ENCODE measurements at regions not wholly inside any gene's neighbourhood (a gene's known extent, or its start where the extent isn't known, plus 50 kb on each side); places are given as distances from the start of the nearest gene placed in this dataset.
"Not testable (repeated sequence)": the region's sequence is repeated elsewhere in the genome, so short reads cannot be mapped to it uniquely, and the experiment has no call there.

DNA sequence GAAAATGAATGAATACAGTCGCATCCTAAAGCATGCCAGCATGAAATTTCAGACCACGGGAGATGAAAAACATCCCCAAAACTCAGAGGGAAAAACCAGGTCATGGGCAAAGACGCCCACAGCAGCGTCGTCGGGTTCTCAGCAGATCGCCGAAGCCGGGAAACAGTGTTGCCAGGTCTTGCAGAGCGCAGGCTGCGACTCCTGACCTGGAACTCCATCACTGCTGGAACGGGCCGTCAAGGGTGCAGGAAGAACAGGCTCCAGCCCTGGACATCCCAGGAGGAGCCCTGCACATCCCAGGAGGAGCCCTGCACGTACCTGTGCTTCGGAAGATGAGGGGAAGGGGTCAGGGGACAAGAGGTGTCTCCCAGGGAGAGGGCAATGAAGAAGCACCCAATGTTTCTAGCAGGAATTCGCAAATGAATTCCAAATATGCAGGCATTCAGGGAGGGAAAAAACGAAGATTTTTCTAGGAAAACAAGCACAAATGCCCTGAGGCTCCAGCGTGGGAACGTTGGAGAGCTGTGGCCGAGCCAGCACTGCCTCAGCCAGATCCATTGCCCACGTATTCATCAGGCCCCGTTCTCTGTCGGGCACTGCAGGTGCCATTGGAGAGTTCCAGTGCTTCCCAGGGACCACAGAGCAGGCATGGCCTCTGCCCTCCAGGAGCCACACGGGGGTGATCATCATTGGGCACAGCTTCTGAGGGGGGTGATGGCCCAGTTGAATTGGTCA, 1110.4 kb downstream of the BRD1 start:
- no peak for DNase-seq

DNA sequence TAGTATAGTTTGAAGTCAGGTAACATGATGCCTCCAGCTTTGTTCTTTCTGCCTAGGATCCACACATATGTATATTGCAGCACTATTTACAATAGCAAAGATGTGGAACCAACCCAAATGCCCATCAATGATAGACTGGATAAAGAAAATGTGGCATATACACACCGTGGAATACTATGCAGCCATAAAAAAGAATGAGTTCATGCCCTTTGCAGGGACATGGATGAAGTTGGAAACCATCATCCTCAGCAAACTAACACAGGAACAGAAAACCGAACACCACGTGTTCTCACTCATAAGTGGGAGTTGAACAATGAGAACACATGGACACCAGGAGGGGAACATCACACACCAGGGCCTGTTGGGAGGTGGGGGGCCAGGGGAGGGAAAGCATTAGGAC, 1111.5 kb downstream of the BRD1 start:
- DNase-seq = not testable (repeated sequence)

DNA sequence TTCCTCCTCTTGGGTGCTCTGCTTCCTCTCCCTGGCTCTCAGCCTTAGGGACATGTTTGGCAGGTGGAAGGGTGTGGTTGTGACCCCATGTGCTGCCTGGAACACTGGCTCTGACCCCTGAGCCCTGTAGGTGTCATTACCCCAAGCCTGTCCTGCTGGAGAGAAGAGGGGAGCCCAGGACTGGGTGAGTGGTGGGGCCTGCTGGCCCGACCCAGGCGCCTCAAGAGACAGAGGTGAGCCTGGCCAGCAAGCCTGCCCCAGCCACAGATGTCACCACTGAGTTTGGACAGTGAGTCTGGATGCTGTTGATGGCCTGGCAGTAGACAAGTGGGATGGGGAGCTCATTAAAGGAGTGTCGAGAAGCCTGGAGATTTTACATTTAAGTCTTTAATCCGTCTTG, 1112.2 kb downstream of the BRD1 start:
- DNase-seq = no peak

DNA sequence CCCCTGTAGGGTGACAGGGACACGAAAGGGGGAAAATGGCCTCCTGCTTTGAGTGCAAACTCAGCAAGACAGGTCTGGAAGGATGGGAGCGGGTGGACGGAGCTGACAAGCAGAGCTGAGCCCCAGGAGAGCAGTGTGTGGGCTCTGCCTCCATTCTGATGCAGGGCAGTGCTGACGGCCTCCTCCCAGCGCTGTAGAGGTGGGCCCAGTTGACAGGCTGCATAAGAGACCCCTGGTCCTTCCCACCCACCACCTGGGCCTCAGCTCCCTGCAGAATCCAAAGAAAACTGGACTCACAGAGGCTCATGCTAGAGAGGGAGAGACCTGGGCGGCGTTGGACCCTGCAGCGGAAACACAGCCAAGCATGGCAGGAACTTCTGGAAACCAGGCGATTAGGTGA, 1113.4 kb downstream of the BRD1 start:
- no peak for DNase-seq

DNA sequence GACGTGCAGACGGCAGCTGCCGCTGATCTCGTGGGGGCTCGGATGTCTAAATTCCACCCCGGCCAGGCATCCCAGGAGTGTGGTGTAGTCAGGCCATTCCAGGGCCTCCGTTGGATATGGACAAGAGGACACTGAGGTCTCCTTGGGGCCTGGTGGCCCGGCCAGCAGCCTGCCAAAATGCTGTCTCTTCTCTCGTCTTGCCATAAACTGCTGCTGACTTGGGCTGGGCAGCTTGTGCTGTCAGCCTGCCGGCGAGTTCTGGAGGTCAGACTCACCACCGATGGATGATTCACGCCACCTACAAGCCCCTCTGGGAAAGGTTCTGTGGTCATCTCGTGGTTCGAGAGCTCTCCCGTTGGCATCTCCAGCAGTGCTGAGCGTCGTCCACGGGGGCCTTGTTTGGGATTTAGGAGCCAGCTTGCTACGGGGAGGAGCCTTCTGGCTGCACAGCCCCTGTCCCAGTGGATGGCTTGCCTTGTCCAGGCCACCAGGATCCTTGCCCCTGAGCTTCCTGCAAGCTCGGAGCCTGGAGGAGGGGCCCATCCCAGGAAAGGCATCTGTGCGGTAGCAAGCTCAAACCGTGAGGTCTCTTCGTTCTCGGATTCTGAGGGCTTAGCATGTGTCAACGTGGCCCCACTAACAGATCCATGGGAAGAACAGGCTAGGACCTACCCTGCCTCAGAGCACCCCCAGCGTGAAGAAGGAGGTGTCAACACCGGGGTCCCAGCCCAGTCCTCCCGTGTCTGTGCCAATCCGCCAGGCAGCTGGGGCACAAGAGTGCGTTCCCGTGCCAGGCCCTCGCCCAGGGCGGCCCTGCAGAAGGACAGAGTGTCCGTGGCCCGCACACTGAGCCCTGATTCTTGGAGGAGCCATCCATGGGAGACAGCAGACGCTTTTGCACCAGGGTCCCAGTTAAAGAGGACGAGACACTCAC, 1114.1 kb downstream of the BRD1 start:
- no peak for DNase-seq

DNA sequence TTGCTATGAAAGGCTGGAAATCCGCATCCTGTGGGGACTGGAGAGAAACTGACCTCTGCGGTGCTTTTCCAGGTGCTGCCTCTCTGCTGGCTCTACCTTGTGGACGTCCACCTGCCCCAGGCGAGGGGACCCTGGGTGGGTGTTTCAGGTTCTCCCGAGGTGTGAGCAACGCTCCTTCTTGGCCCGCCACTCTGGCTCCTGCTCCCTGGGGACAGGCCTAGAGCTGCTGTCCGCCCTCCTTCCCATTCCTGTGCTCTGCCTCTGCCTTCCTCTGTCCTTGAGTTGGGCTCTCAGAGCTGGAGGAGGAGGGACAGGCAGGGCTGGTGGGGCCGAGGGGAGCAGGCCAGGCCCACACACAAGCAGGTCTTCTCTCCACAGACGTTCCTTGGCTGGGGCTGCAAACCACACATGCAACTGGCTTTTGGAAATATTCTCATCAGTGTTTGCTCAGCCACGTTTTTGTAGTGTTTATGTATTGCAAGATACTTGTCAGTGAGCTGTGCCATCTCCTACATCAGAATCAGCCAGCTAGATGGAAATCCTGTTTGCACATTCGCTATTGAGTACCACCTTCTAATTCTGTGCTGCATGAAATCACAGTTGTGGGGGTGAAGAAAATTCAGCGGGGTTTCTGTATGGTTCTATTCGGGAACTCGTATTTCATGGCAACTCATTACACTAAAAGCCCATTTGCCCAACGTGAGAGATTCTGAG, 1115.0 kb downstream of the BRD1 start:
- DNase-seq = no peak

DNA sequence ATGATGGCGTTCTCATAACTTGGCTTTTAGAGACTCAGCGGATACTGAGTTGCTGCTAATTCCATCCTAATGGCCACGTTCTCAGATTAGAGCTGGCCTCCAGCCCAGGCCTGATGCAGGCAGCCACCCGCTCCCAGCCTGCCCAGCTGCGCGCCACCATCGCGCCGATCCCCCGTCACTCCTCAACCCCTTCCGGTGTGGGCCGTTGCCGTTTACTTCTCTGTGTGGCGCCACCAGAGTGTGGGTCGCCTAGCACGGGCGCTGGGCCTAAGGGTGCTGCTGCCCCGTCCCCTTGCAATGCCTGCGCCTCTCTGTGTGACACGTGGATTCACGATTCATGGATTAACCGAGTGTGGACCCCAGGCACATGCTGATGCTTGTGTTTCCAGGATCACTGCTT, 1116.0 kb downstream of the BRD1 start:
- no peak for DNase-seq

DNA sequence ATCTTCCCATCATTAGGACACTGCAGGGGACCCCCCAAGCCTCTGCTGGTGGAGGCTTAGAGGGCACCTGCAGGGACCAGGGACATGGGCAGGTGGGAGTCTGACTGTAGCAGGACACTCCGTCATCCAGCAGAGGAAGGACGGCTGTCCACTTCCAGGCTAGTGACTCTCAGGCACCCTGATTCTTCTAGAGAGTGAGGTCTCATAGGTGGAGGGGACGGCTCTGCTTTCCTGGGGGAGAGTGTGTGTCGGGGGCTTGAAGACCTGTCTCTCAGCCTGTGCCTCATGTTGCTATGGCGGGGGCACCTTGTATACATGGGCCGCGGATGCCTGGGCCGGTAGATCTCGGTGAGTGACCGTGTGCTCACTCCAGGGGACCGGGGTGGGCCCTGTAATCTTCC, 1116.6 kb downstream of the BRD1 start:
- no peak for DNase-seq

DNA sequence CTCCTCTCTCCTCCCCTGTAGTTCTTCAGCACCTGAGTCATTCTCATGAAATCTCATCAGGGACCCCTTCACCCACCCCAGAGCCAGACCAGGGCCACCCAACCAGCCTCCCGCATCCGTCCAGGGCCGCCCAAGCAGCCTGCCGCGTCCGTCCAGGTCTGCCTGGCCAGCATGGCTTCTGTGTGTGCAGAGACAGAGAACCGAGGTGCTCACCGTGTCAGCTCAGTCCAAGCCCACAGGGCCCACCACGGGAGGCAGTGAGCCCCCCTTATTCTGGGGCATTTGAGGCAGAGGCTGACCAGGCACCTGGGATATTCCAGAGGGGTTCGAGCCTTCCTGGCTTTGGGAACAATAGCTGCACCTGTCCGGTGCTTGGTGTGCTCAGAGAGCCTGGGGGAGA, 1117.3 kb downstream of the BRD1 start:
- no peak for DNase-seq

DNA sequence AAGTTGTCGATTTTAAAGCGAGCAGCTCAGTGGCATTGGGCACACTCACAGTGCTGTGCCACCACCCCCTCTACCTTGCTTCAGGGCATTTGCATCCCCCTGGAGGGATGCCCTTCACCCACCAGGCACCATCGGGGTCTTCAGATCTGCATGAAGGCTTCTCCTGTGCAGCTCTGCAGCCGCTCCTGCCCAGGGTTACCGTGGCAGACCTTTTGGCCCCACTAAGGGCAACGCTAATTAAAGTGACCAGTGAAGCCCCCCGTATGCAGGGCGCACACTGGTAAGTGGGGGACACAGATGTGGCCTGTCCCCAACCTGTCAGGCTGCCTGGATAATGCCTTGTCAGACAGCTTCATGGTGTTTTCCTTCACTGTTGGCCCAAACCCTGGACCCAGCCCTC, 1117.7 kb downstream of the BRD1 start:
- DNase-seq = no peak

DNA sequence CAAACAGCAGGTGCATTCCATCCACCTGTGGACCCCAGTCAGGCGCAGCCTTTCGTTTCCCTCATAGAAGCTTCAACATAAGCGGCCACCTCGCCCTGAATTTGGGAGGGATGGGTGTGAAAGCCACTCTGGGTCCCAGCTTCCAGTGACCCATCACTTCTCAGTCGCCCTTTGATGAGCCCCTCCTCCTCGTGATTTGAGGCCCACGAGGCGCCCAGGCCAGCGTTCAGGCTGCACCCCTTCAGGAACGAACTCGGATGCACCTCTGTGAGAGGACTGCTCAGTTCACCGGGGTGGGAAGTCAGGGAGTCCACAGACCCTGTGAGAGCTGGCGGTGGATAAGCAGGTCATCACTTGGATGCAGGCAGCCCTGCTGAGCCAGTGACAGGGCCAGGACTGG, 1118.2 kb downstream of the BRD1 start:
- DNase-seq = no peak

DNA sequence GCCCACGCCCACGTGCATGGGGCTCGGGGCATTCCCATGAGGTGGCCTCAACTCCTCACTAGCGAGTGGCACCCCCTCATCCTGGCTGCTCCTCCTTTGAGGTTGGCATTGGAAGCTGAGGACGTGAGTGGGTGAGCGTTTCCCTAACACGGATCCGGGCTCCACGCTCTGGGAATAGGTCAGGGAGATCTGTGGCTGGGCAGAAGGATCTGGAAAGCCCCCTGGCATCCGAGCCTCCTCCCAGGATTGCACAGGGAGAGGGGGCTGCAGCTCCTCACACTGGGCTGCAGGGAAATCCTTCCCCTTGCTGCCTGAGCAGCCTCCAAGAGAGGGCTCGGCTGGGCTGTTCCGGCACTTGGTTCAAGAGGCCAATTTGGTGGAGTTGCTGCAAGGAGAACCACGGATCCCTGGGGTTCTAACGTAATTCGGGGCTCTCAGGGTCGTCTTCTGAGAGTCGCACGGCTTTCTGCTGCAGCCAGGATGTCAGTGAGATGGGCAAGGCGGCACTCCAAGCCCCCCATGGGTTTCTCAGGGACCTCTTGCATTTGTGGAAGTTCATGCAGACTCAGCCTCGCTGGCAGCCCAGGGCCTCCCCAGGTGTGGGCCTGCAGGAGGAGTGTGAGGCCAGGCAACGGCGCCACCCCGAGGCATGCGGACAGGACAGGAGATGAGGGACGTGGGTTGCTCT, 1119.0 kb downstream of the BRD1 start:
- no peak for DNase-seq

DNA sequence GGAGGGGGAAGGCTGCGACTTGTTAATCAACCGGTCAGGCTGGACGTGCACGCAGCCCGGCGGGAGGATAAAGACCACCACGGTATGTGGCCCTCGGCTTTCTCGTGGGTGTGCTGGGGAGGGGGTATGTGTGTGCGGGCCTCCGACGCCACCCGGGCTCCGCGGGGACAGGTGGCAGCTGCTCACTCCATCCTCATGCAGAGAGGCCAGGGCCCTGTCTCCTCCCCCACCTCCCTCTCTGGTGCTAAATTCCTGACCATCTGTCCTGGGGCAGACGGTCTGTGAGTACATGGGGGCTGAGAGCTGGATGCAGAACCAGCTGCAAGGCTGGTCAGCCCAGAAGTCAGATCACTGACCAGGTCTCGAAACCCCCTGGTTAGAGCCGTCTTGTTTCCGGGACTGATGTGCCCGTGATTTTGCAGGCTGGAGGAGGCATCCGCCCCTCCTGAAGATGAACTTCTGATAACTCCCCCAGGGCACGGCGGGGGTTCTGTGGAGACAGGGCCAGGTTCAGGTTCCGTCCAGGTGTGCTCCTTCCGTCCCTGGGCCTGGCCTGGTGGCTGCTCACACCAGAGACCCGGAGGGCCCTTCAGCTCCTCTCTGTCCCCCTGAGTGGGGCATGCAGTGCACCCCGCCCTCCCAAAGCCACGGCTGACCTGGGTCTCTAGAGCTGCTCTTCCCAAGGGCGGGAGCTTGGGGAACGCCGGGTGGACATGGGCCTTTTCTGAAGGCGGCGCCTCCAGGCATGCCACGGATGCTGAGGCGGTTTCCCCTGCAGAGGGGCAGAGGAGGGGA, 1119.7 kb downstream of the BRD1 start:
- no peak for DNase-seq

DNA sequence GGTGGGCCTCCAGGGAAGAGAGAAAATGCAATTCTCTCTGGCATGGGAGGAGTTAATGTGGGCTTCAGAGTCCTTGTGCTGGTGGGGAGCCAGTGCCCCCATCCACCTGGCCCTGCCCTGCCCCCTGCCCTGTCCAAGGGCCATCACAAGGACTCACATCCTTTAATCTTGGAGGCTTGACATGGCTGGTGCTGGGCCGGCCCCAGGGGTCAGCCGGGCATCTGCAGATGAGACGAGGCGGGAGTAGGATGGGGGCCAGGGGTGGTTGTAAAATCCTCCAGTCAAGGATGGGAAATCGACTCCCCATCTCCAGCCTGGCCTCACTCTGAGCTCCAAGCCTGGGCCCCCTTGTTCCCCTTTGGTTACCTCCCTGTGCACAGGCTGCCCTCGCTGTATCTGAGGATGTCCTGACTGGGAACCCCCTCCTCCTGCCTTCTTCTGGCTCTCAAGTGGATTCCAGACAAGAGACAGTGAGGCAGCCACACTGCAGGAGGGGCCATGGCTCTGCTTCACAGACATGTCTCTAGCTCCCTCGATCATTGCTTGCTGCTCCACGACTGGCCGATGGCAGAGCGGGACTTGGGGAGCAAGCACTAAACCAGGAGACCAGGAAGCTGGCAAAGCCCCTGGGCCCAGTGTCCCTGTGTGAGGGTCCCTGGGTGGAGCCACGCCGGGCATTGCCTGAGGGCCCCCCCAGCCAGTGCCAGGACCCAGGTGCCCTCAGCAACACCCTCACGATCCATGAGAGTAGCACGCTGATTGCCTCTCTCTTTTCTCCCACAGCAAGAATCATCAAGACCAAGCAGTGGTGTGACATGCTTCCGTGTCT, 1120.5 kb downstream of the BRD1 start:
- no peak for DNase-seq

DNA sequence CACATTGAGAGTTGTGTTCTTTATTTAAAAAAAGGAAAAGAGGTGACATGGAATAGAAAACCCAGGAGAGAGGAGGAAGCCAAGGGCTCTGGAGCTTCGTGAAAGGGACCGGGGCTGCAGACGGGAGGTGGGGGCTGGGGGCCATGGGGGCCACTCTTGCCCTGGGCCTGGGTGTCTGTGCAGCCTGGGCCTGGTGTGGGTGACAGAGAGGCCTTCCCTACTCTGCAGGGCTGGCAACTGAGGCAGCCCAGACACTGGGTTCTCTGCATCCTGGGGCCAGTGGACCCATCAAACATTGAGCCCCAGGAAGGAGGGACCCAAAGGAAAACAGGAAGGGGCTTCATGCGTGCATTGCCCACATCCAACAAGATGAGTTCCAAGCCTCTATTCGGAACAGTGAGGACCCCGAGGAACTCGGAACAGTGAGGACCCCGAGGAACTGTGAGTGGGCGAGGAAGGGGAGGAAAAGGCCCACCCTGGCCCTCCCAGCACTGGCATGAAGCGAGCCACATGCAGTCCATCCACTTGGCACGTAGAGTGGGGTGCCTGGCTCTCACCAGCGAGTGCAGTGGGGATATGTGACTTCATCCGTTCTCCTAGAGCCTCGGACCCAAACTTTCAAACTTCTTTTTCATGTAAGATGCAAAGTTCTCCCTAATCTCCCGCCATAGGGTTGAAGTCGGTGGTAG, 1121.6 kb downstream of the BRD1 start:
- DNase-seq = no peak

DNA sequence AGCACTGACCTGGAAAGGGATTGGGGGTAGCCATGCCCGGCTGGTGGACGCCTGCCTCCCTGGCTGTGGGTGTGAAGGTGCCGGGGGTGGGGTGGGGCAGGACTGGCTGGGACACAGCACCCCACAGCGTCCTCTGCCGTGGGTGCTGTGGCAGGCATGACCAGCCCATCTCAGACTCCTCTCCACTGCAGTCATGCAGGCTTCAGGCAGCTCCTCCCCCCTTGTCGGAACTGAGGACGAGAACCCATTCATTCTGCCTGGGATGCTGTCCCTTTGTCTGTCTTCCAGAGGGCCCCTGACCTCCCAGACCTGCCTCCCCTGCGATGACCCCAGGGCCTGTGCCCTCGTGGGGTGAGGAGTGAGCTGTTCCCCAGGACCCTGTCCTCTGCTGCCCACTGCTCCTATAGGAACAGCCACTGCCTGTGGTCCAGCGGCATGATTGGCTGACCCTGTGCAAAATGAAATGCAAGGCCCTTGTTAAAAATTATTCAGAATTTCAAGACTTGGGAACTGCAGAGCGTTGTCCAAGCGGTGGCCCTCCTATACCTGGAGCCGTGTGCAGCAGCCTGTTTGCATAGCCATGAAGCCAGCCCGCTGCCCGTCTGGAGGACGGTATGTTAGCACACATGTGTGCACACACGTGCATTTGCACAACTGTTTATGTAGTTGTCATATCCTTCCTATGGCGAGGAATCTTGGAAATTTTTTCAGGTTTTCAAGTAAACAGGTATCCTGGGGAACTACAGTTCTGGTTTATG, 1122.3 kb downstream of the BRD1 start:
- no peak for DNase-seq

DNA sequence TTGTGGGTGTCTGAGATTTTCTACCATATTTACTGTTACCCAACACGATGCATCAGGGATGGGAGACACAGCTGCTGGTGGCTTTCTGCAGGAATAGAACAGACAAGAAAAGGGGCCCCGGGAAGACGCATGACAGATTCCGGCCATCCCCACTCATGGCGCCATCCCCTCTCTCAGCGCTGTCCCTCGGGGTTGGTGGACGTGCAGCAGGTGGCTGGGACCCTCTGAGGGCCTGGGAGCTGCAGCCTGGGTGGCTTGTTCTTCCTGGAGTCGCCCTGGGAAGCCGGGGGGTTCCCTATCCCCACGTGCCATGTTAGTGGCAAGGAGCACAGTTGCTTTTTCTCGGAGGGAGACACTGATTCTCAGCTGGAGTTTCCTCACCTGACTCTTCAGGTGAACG, 1123.3 kb downstream of the BRD1 start:
- no peak for DNase-seq

DNA sequence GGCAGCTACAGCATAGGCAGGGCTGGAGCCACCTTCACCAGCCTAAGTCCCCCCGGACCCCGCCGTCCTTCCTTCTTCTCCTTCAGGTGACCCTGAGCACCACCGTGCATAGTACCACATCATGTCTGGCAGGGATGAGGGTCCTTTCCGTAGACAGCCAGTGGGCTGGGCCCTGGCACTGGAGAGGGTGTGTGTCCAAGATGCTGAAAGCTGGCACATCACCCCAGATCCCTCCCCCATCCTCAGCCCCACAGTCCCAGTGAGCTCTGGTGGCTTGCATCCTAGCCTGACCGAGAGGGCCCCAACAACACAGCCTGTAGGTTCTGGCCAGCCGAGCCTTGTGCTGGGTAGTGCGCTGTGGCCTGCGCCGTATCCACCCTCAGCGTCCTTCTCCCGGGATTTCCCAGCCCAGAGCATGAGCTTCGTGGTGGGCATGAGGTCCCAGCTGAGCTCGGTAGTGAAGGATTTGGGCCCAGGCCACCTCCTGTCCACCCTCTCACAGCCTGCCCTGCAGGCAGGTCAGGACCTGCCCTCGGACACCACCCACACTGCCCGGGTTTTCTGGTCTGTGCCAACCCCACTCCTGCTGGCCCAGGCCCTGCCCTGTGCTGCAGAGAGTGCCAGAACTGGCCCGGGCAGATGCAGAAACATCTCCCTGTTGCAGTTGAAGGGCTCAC, 1124.3 kb downstream of the BRD1 start:
- DNase-seq = no peak

DNA sequence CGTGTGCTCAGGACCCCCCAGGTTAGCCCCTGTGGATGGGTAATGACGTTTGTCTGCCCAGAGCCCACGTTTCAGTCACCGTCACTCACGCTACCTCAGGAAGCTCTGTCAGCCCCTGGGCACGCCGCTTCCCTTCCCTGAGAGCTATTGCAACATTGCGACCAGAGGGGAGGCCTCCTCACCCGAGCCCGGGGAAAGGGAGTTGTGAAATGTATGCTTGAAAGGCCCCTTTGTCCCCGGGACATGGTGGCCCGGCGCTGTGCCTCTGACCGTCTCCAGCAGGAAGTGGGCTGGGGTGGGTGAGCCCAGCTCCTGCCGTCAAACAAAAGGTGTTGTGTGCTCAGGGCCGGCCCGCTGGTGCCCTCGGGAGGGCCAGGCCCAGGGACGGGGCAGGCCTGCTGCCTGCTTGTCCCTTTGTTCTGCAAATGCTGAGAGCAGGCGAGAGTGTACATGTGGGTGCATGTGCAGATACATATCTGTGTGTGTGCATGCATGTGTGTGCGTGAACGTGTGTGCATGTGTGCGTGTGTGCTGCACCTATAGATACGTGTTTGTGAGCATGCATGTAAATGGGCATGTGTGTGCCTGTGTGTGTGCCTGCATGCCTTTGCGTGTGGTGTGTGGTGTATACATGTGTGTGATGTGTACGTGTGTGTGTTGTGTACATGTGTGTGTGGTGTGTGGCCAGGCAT, 1125.0 kb downstream of the BRD1 start:
- no peak for DNase-seq

Data from activated CD4-positive, alpha-beta T cell treated with anti-CD3 and anti-CD28 coated beads, Interleukin-2, amount 50 U/mL, for 16 hours (primary cell).